A673 (cell line): ENCODE measurements at regions not wholly inside any gene's neighbourhood (a gene's known extent, or its start where the extent isn't known, plus 50 kb on each side); places are given as distances from the start of the nearest gene placed in this dataset.
"Not testable (repeated sequence)": the region's sequence is repeated elsewhere in the genome, so short reads cannot be mapped to it uniquely, and the experiment has no call there.

Experiments
- BruUV-seq: library from RNA; stranded (reverse); fragments of 400-500 nt; replicated peaks from 2 replicates; lab custom pipeline; 2021; lab: Mats Ljungman, UMichigan
- CTCF ChIA-PET: fragments of 300-600 bp; sonication (Branson Sonifier 250); formaldehyde crosslinking; loops from one replicate; lab custom pipeline; 2022; ENCODE audit warnings: antibody characterized with exemption; lab: Charles Lee
- POLR2A ChIA-PET: fragments of 300-600 bp; sonication (Branson Sonifier 250); formaldehyde crosslinking; loops from one replicate; lab custom pipeline; 2022; ENCODE audit warnings: antibody characterized with exemption; ENCODE audit not compliant: low non-redundant PET; lab: Charles Lee
- DNase-seq: peaks from one replicate; pipeline ENCODE4 v3.0.0-alpha.2; 2015; ENCODE audit warnings: low spot score
- H3K27ac ChIP-seq: fragments of 200-600 bp; sonication (generic); 2 replicates; pipeline ENCODE4 v1.5.1; 2016; ENCODE audit warnings: mixed run types, low read depth, mild to moderate bottlenecking, mixed read lengths, antibody characterized with exemption, low read length; ENCODE audit not compliant: poor library complexity, severe bottlenecking
- H3K27me3 ChIP-seq: fragments of 200-600 bp; sonication (generic); replicated peaks from 2 replicates; pipeline ENCODE4 v1.6.1; 2017; ENCODE audit warnings: mixed run types, low read depth, mild to moderate bottlenecking, mixed read lengths, antibody characterized with exemption, low read length; ENCODE audit not compliant: insufficient read depth, poor library complexity
- H3K36me3 ChIP-seq: fragments of 200-600 bp; sonication (generic); 2 replicates; pipeline ENCODE4 v1.6.1; 2016; ENCODE audit warnings: mixed run types, mild to moderate bottlenecking, mixed read lengths, antibody characterized with exemption, low read length; ENCODE audit not compliant: insufficient read depth, poor library complexity, severe bottlenecking
- H3K4me1 ChIP-seq: fragments of 200-600 bp; sonication (generic); 2 replicates; pipeline ENCODE4 v1.6.1; 2017; ENCODE audit warnings: mixed run types, mild to moderate bottlenecking, mixed read lengths, antibody characterized with exemption, low read length; ENCODE audit not compliant: insufficient read depth, poor library complexity, severe bottlenecking
- H3K4me3 ChIP-seq: fragments of 200-600 bp; sonication (generic); 2 replicates; pipeline ENCODE4 v1.5.1; 2016; ENCODE audit warnings: low read depth, mixed run types, mild to moderate bottlenecking, mixed read lengths, low read length; ENCODE audit not compliant: poor library complexity, severe bottlenecking
- H3K9me3 ChIP-seq: fragments of 200-600 bp; sonication (generic); 2 replicates; pipeline ENCODE4 v1.6.1; 2016; ENCODE audit warnings: mixed run types, low read depth, mild to moderate bottlenecking, mixed read lengths, antibody characterized with exemption, low read length; ENCODE audit not compliant: poor library complexity, severe bottlenecking
- CTCF ChIP-seq: fragments of 300-800, 200-600 bp; sonication (generic); conservative IDR thresholded peaks from 2 replicates; pipeline ENCODE4 v1.5.1; 2017; ENCODE audit warnings: low read depth, mild to moderate bottlenecking, antibody characterized with exemption, low read length, moderate library complexity, mixed read lengths
- EZH2 ChIP-seq: fragments of 200-600 bp; sonication (generic); IDR thresholded peaks from 2 replicates; pipeline ENCODE4 v1.6.1; 2017; ENCODE audit warnings: borderline replicate concordance, low read depth, mild to moderate bottlenecking, mixed read lengths, antibody characterized with exemption, low read length; ENCODE audit not compliant: poor library complexity, severe bottlenecking
- intact Hi-C: fragments of 100-400 bp; cut with micrococcal nuclease; formaldehyde crosslinking; loops from one replicate; pipeline ENCODE4 v1.10.0; 2022; ENCODE audit not compliant: unreplicated experiment

- BruUV-seq = no TSS peak
- Histone ChIP-seq H3K27ac (no peak overlapping the region), H3K9me3 (no peaks in the 10 kb centered on the region), H3K36me3 (no peaks in the 10 kb centered on the region), H3K4me3 (no peak overlapping the region), H3K4me1 (peaks cover 4% of the 10 kb centered on the region), H3K27me3 (no peaks in the 10 kb centered on the region)
- CTCF ChIA-PET = no interaction called here
- TF ChIP-seq CTCF = no peak
- intact Hi-C loops = no loop called here
- POLR2A ChIA-PET = no interaction called here
- no peak for DNase-seq
Observed at GRCh38 chr22:48299124-48299523, 1528.5 kb downstream of the BRD1 start.

GRCh38 chr22:48297296-48297695 is 1530.4 kb downstream of the BRD1 start:
- H3K27me3 ChIP-seq = no peaks in the 10 kb centered on the region
- intact Hi-C loops = no loop called here
- H3K4me1 ChIP-seq = peaks cover 4% of the 10 kb centered on the region
- no peak for TF ChIP-seq CTCF
- TF ChIP-seq EZH2 = no peak
- CTCF ChIA-PET = no interaction called here
- POLR2A ChIA-PET = no interaction called here
- H3K9me3 ChIP-seq = no peaks in the 10 kb centered on the region
- peak; percentile 22 for DNase-seq
- H3K4me3 ChIP-seq = no peak overlapping the region
- no peaks in the 10 kb centered on the region for H3K36me3 ChIP-seq
- no TSS peak for BruUV-seq
- H3K27ac ChIP-seq = no peak overlapping the region

- BruUV-seq, POLR2A ChIA-PET, H3K36me3 ChIP-seq, H3K4me1 ChIP-seq, H3K9me3 ChIP-seq, intact Hi-C loops, DNase-seq, H3K4me3 ChIP-seq, CTCF ChIA-PET, H3K27ac ChIP-seq: not testable (repeated sequence)
- peaks cover 17% of the 10 kb centered on the region for H3K27me3 ChIP-seq
Observed at GRCh38 chr22:48289954-48290353, 1527.5 kb downstream of the TBC1D22A start.

GRCh38 chr22:48288376-48288940 is 1526.0 kb downstream of the TBC1D22A start:
- H3K9me3 ChIP-seq = no peaks in the 10 kb centered on the region
- BruUV-seq = no TSS peak
- H3K27ac ChIP-seq = no peak overlapping the region
- H3K27me3 ChIP-seq = peaks cover 17% of the 10 kb centered on the region
- H3K36me3 ChIP-seq = no peaks in the 10 kb centered on the region
- POLR2A ChIA-PET = interaction anchor here (0.7 kb wide), 1 partner anchor 41 kb away, joined by 3 read pairs; no protein-coding TSS in a partner anchor
- TF ChIP-seq EZH2 = no peak
- no peak for TF ChIP-seq CTCF
- CTCF ChIA-PET = no interaction called here
- DNase-seq = no peak
- intact Hi-C loops = no loop called here
- no peak overlapping the region for H3K4me3 ChIP-seq
- H3K4me1 ChIP-seq = no peaks in the 10 kb centered on the region
